ENCODE measurements at regions not wholly inside any gene's neighbourhood (a gene's known extent, or its start where the extent isn't known, plus 50 kb on each side); places are given as distances from the start of the nearest gene placed in this dataset.

- no peaks in the 10 kb centered on the region for H3K27me3 ChIP-seq
- intact Hi-C loops (cut with DNase I): no loop called here
- H3K4me3 ChIP-seq: no peak overlapping the region
- H3K4me1 ChIP-seq: no peaks in the 10 kb centered on the region
- TF ChIP-seq CTCF (IDR thresholded peaks at IDR 0.05): no peak
- H3K27ac ChIP-seq: no peak overlapping the region
- no peaks in the 10 kb centered on the region for H3K36me3 ChIP-seq
- H3K9me3 ChIP-seq: no peaks in the 10 kb centered on the region
- ATAC-seq: no peak
- no peak for DNase-seq
These were observed 280.0 kb upstream of the ANKRD55 start for GRCh38 chr5:56513141-56513540.

- Histone ChIP-seq H3K4me1 (no peaks in the 10 kb centered on the region), H3K9me3 (no peaks in the 10 kb centered on the region), H3K27ac (no peak overlapping the region), H3K36me3 (no peaks in the 10 kb centered on the region), H3K4me3 (no peak overlapping the region), H3K27me3 (no peaks in the 10 kb centered on the region)
- no peak for DNase-seq
- TF ChIP-seq CTCF (IDR thresholded peaks at IDR 0.05): no peak
- intact Hi-C loops (cut with DNase I): no loop called here
- no peak for ATAC-seq
These were observed 279.3 kb upstream of the ANKRD55 start for GRCh38 chr5:56512313-56512996.

GRCh38 chr5:56511326-56511841 lies 278.3 kb upstream of the ANKRD55 start:
- intact Hi-C loops (cut with DNase I): no loop called here
- no peaks in the 10 kb centered on the region for H3K36me3 ChIP-seq
- H3K4me1 ChIP-seq: no peaks in the 10 kb centered on the region
- no peaks in the 10 kb centered on the region for H3K9me3 ChIP-seq
- DNase-seq (no peak), ATAC-seq (no peak)
- no peak for TF ChIP-seq CTCF (IDR thresholded peaks at IDR 0.05)
- no peak overlapping the region for H3K27ac ChIP-seq
- H3K4me3 ChIP-seq: no peak overlapping the region
- no peaks in the 10 kb centered on the region for H3K27me3 ChIP-seq

GRCh38 chr5:56508249-56508648 lies 275.1 kb upstream of the ANKRD55 start:
- ATAC-seq: no peak
- intact Hi-C loops (cut with DNase I): no loop called here
- Histone ChIP-seq H3K4me3 (no peak overlapping the region), H3K27me3 (no peaks in the 10 kb centered on the region), H3K27ac (no peak overlapping the region), H3K36me3 (no peaks in the 10 kb centered on the region), H3K4me1 (no peaks in the 10 kb centered on the region), H3K9me3 (peaks cover 3% of the 10 kb centered on the region)
- DNase-seq: no peak
- TF ChIP-seq CTCF (IDR thresholded peaks at IDR 0.05): no peak

GRCh38 chr5:56507351-56507930 lies 274.3 kb upstream of the ANKRD55 start:
- Histone ChIP-seq H3K36me3 (no peaks in the 10 kb centered on the region), H3K9me3 (peaks cover 3% of the 10 kb centered on the region), H3K27me3 (no peaks in the 10 kb centered on the region), H3K4me1 (no peaks in the 10 kb centered on the region), H3K27ac (no peak overlapping the region), H3K4me3 (no peak overlapping the region)
- ATAC-seq: no peak
- no peak for TF ChIP-seq CTCF (IDR thresholded peaks at IDR 0.05)
- no peak for DNase-seq
- intact Hi-C loops (cut with DNase I): no loop called here

Data from upper lobe of right lung (tissue), 1 donor.